D721Med (cell line): ENCODE measurements at regions not wholly inside any gene's neighbourhood (a gene's known extent, or its start where the extent isn't known, plus 50 kb on each side); places are given as distances from the start of the nearest gene placed in this dataset.
A peak's percentile ranks its signal among the peaks of the same experiment; 100 is the strongest.

Experiments
- DNase-seq: peaks from one replicate; pipeline ENCODE4 v3.0.0; 2011; ENCODE audit warnings: low spot score; ENCODE audit not compliant: insufficient read length
- FAIRE-seq: peaks from 2 replicates; lab custom pipeline; 2011; peaks lifted over from hg19 to GRCh38; lab: Jason Lieb, UNC
- CTCF ChIP-seq: IDR thresholded peaks from 2 replicates; pipeline ENCODE4 v1.5.1; 2012; ENCODE audit warnings: mild to moderate bottlenecking, control low read depth; ENCODE audit not compliant: insufficient read depth; ENCODE audit errors: missing control alignments

DNA sequence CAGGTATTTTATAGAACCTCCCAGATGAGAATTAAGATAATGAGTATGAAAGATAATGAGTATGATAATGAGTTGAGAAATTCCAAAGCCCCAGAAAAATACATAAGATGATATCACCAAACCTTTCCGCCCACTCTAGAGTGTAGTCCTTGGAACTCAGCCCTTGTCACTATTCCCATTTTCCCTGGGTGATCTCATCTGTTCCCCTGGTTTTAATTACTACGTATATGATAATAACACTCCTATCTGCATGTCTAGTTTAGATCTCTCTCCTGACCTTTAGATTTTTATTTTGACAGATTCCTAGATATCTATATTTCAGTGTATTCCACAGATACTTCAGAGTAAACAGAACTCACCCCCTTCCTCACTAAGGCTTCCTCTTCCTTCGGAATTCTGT is 51.0 kb upstream of the ASIP start:
- FAIRE-seq (no peak), DNase-seq (no peak)
- TF ChIP-seq CTCF, result no peak

DNA sequence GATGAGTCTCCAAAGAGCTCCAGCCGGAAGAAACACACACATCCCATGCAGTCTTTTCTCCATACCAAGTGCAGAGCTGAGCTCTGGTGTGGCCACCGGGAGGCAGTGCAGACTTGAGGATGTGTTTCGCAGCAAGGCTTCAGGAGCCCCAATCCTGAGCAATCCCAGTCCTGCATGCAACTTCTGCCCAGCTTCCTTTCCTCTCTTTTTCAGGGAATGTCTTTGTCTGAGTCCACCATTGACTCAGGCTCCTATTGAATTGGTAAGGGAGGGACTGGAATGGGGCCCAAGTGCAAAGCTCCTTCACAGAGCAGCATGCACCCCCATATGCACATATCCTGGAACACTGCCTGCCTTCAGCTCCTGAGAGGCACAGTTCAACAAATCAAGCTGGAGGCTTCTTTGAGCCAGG is 50.5 kb upstream of the ASIP start:
- peak; percentile 44 for DNase-seq
- peak; percentile 81 for TF ChIP-seq CTCF
- FAIRE-seq, result no peak
